K562 (cell line): ENCODE measurements at regions not wholly inside any gene's neighbourhood (a gene's known extent, or its start where the extent isn't known, plus 50 kb on each side); places are given as distances from the start of the nearest gene placed in this dataset.
A peak's percentile ranks its signal among the peaks of the same experiment; 100 is the strongest.

Source experiments
- ATF7 ChIP-seq: fragments of 450-650 bp; IDR thresholded peaks from 2 replicates; pipeline ENCODE4 v1.7.1; 2014; ENCODE audit warnings: mild to moderate bottlenecking, moderate library complexity
- BACH1 ChIP-seq: fragments of 200-800 bp; sonication (Bioruptor generic); IDR thresholded peaks from 2 replicates; pipeline ENCODE4 v1.6.1; 2016; ENCODE audit warnings: missing genetic modification characterization, missing compliant biosample characterization
- BRCA1 ChIP-seq, 2 experiments: fragments of 450-650 bp in 1 of 2; sonication (generic) in 1 of 2; formaldehyde crosslinking in 1 of 2; IDR thresholded peaks; 2 replicates each; pipeline versions ENCODE4 v1.5.0 to v1.6.1; 2017 to 2020; ENCODE audit warnings: mild to moderate bottlenecking in 1 of 2, missing genetic modification reagents in 1 of 2
- CBFA2T3 ChIP-seq: fragments of 450-650 bp; IDR thresholded peaks from 2 replicates; pipeline ENCODE4 v1.6.1; 2017
- CTBP1 ChIP-seq: fragments of 450-650 bp; IDR thresholded peaks from 2 replicates; pipeline ENCODE4 v1.6.1; 2016; ENCODE audit warnings: borderline replicate concordance
- ETV6 ChIP-seq, 3 experiments: fragments of 150-350 bp in 1 of 3; sonication (generic) in 1 of 3; formaldehyde crosslinking in 1 of 3; IDR thresholded peaks; 2 replicates each; pipeline versions ENCODE4 v1.6.1 to v1.8.0; 2014 to 2022; ENCODE audit warnings: borderline replicate concordance in 2 of 3, low read depth in 2 of 3, antibody characterized with exemption in 1 of 3, low read length in 1 of 3, mild to moderate bottlenecking in 1 of 3, missing genetic modification reagents in 1 of 3
- EZH2 ChIP-seq: IDR thresholded peaks from 2 replicates; pipeline ENCODE4 v1.6.1; 2012; ENCODE audit warnings: low read depth, mild to moderate bottlenecking, inconsistent platforms, low read length, borderline replicate concordance
- HMGN3 ChIP-seq: IDR thresholded peaks from 2 replicates; pipeline ENCODE4 v1.6.1; 2011; ENCODE audit warnings: borderline replicate concordance, low read depth, mild to moderate bottlenecking, mixed read lengths, low read length; ENCODE audit not compliant: insufficient read length; ENCODE audit errors: extremely low read depth
- IFI16 ChIP-seq: fragments of 250-450 bp; sonication (Bioruptor Pico); IDR thresholded peaks from 2 replicates; pipeline ENCODE4 v2.1.2; 2022; ENCODE audit warnings: mild to moderate bottlenecking, inconsistent platforms
- KDM2B ChIP-seq: fragments of 250-450 bp; sonication (Bioruptor Pico); IDR thresholded peaks from 2 replicates; pipeline ENCODE4 v1.8.0; 2021; ENCODE audit warnings: mild to moderate bottlenecking, moderate library complexity
- MBD2 ChIP-seq: sonication (generic); IDR thresholded peaks from 2 replicates; pipeline ENCODE4 v1.6.1; 2016; ENCODE audit warnings: low read depth, borderline replicate concordance
- NCOA1 ChIP-seq: fragments of 450-650 bp; IDR thresholded peaks from 2 replicates; pipeline ENCODE4 v1.6.1; 2016; ENCODE audit warnings: low read depth
- NFE2 ChIP-seq: IDR thresholded peaks from 2 replicates; pipeline ENCODE4 v1.6.1; 2014; ENCODE audit warnings: antibody characterized with exemption, low read depth
- NFRKB ChIP-seq: fragments of 450-650 bp; IDR thresholded peaks from 2 replicates; pipeline ENCODE4 v1.6.1; 2016; ENCODE audit warnings: low read depth
- NFXL1 ChIP-seq: fragments of 450-650 bp; formaldehyde crosslinking; IDR thresholded peaks from 2 replicates; pipeline ENCODE4 v1.4.0; 2021; ENCODE audit warnings: mild to moderate bottlenecking
- NR4A1 ChIP-seq, 2 experiments: fragments of 250-450 bp in 1 of 2; fragments of 450-650 bp in 1 of 2; sonication (Bioruptor Pico) in 1 of 2; IDR thresholded peaks; 2 replicates each; pipeline versions ENCODE4 v1.4.0 to v1.6.1; 2016 to 2020; ENCODE audit warnings: mild to moderate bottlenecking in 2 of 2, missing compliant biosample characterization in 1 of 2, missing genetic modification characterization in 1 of 2, moderate library complexity in 1 of 2
- NRF1 ChIP-seq, 2 experiments: fragments of 450-650 bp; IDR thresholded peaks in 1 of 2; conservative IDR thresholded peaks in 1 of 2; 2 replicates each; pipeline ENCODE4 v1.6.1; 2014; ENCODE audit warnings: mild to moderate bottlenecking in 2 of 2
- PCBP1 ChIP-seq: fragments of 200-400 bp; formaldehyde crosslinking; IDR thresholded peaks from 2 replicates; pipeline ENCODE4 v1.6.1; 2018; ENCODE audit warnings: mild to moderate bottlenecking, low read depth, low read length; ENCODE audit not compliant: poor library complexity, severe bottlenecking
- PHB ChIP-seq: fragments of 250-450 bp; sonication (Bioruptor Pico); IDR thresholded peaks from 2 replicates; pipeline ENCODE4 v1.5.0; 2021
- WHSC1 ChIP-seq: IDR thresholded peaks from one replicate; pipeline ENCODE4 v1.6.1; 2012; ENCODE audit warnings: low read length, control low read depth, inconsistent platforms
- ZFP30 ChIP-seq: fragments of 250-450 bp; sonication (Bioruptor Pico); IDR thresholded peaks from 2 replicates; pipeline ENCODE4 v1.8.0; 2022; ENCODE audit warnings: moderate library complexity, mild to moderate bottlenecking, inconsistent platforms, borderline replicate concordance
- ZNF23 ChIP-seq: fragments of 250-450 bp; sonication (Bioruptor Pico); IDR thresholded peaks from 2 replicates; pipeline ENCODE4 v1.4.0; 2020; ENCODE audit warnings: mild to moderate bottlenecking
- ZNF24 ChIP-seq: fragments of 450-650 bp; IDR thresholded peaks from 2 replicates; pipeline ENCODE4 v1.6.1; 2016
- ZNF274 ChIP-seq: IDR thresholded peaks from 2 replicates; pipeline ENCODE4 v1.6.1; 2011; ENCODE audit warnings: low read depth, mild to moderate bottlenecking, low read length, moderate library complexity, borderline replicate concordance
- ZZZ3 ChIP-seq: fragments of 450-650 bp; IDR thresholded peaks from 2 replicates; pipeline ENCODE4 v1.6.1; 2016; ENCODE audit warnings: antibody characterized with exemption, mild to moderate bottlenecking, moderate library complexity
- TF ChIP-seq, protein P1 (sequence below): IDR thresholded peaks from 2 replicates; pipeline ENCODE4 v1.6.1; 2016; ENCODE audit warnings: missing genetic modification characterization, missing compliant biosample characterization
- TF ChIP-seq, protein P2 (sequence below): fragments of 250-450 bp; sonication (Bioruptor Pico); IDR thresholded peaks from 2 replicates; pipeline ENCODE4 v1.8.0; 2021; ENCODE audit warnings: mild to moderate bottlenecking, moderate library complexity

DNA sequence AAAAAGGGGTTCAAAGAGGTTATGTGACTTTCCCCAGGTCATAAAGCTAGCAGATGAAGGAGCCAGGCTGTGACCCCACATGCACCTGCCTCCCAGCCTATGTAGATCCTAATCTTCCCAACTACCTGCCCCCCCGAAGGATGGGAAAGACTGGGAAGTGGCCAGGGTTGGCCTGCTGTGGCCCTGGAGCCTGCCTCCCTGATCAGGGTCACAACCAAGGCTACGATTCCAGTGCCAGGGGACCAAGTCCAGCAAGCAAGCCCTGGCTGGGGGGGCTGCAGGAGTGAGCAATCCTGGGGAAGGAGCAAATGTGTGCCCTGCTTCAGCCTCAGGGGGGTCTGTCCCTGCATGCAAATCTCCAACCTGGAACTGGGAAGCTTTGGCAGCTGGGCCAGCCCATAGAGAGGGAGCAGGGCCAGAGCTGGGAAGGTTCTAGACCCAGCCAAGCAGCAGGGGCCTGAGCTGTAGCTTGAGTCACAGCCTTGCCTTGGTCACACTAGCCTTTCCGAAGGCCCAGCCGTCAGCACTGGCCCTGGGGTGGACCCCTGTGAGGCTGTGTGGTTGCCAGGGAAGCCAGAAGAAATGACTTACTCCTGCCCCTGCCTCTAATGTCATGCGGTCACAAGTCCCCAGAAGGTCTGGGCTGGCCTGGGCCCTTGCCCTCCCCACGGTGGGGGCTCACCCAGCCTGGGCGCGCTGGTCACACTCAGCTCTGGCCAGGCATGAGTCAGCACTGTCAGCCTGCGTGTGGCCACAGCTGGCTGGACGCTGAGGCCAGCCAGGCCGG is 96.4 kb upstream of the ZMIZ1 start (continued):
- TF ChIP-seq IFI16 (no peak), PCBP1 (no peak), ZFP30 (CRISPR knock-in tag) (no peak), ZNF24 (peak; percentile 82), MBD2 (peak; percentile 73; the same call in 1 of the 2 replicates), NFXL1 (CRISPR knock-in tag) (no peak), ZNF23 (CRISPR knock-in tag) (no peak), BACH1 (peak; percentile 94), ATF7 (peak; percentile 62), ZNF274 (no peak), NCOA1 (no peak; the same call in 1 of the 2 replicates), CTBP1 (peak; percentile 40; the same call in 1 of the 2 replicates), EZH2 (no peak), NFE2 (peak; percentile 97), NR4A1 (CRISPR knock-in tag; IDR thresholded peaks at IDR 0.05) (0 out of 2 replicates have a peak, but pooled peaks have one; percentile 80), NR4A1 (tag; IDR thresholded peaks at IDR 0.05) (no peak; the same call in none of the 2 replicates), ETV6 (IDR thresholded peaks at IDR 0.05; ENCODE audit: borderline replicate concordance in 1 of 2, low read depth in 2 of 2, low read length in 1 of 2) (no peak), ETV6 (CRISPR knock-in tag; IDR thresholded peaks at IDR 0.05; ENCODE audit: borderline replicate concordance) (no peak), CBFA2T3 (peak; percentile 58; the same call in 1 of the 2 replicates), BRCA1 (IDR thresholded peaks at IDR 0.05) (no peak), BRCA1 (CRISPR knock-in tag; IDR thresholded peaks at IDR 0.05) (no peak), NFRKB (no peak), PHB (no peak), WHSC1 (peak; percentile 39), HMGN3 (peak; percentile 97), ZZZ3 (no peak), NRF1 (conservative IDR thresholded peaks at IDR 0.05 in 1 of 2, IDR thresholded peaks at IDR 0.05 in 1 of 2) (peak; percentile 46 to 56), KDM2B (no peak)
- TF ChIP-seq, protein P1, sequence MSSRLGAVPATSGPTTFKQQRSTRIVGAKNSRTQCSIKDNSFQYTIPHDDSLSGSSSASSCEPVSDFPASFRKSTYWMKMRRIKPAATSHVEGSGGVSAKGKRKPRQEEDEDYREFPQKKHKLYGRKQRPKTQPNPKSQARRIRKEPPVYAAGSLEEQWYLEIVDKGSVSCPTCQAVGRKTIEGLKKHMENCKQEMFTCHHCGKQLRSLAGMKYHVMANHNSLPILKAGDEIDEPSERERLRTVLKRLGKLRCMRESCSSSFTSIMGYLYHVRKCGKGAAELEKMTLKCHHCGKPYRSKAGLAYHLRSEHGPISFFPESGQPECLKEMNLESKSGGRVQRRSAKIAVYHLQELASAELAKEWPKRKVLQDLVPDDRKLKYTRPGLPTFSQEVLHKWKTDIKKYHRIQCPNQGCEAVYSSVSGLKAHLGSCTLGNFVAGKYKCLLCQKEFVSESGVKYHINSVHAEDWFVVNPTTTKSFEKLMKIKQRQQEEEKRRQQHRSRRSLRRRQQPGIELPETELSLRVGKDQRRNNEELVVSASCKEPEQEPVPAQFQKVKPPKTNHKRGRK (tag) = no peak
- TF ChIP-seq, protein P2, sequence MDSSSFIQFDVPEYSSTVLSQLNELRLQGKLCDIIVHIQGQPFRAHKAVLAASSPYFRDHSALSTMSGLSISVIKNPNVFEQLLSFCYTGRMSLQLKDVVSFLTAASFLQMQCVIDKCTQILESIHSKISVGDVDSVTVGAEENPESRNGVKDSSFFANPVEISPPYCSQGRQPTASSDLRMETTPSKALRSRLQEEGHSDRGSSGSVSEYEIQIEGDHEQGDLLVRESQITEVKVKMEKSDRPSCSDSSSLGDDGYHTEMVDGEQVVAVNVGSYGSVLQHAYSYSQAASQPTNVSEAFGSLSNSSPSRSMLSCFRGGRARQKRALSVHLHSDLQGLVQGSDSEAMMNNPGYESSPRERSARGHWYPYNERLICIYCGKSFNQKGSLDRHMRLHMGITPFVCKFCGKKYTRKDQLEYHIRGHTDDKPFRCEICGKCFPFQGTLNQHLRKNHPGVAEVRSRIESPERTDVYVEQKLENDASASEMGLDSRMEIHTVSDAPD (CRISPR knock-in tag) = no peak
